Endodermal cell (in vitro differentiated cells): ENCODE measurements at regions not wholly inside any gene's neighbourhood (a gene's known extent, or its start where the extent isn't known, plus 50 kb on each side); places are given as distances from the start of the nearest gene placed in this dataset.

Experiments
- DNase-seq: peaks from one replicate; pipeline ENCODE4 v3.0.0-alpha.2; 2017
- H3K27ac ChIP-seq: 2 replicates; pipeline ENCODE4 v1.5.1; 2013; ENCODE audit warnings: mild to moderate bottlenecking, low read depth, low read length, moderate library complexity
- H3K27me3 ChIP-seq: 2 replicates; pipeline ENCODE4 v1.6.1; 2013; ENCODE audit warnings: mild to moderate bottlenecking, low read length, moderate library complexity; ENCODE audit not compliant: insufficient read depth, control insufficient read depth, poor library complexity, severe bottlenecking
- H3K36me3 ChIP-seq: 2 replicates; pipeline ENCODE4 v1.7.0; 2013; ENCODE audit warnings: mild to moderate bottlenecking, low read length, moderate library complexity; ENCODE audit not compliant: control insufficient read depth, insufficient read depth
- H3K4me1 ChIP-seq: one replicate; pipeline ENCODE4 v1.7.0; 2013; ENCODE audit warnings: low read length; ENCODE audit not compliant: control insufficient read depth, insufficient read depth
- H3K4me3 ChIP-seq: 2 replicates; pipeline ENCODE4 v1.5.1; 2013; ENCODE audit warnings: mild to moderate bottlenecking, low read length, moderate library complexity
- H3K9ac ChIP-seq: 2 replicates; pipeline ENCODE4 v1.6.1; 2013; ENCODE audit warnings: mild to moderate bottlenecking, low read length, moderate library complexity; ENCODE audit not compliant: poor library complexity, severe bottlenecking; ENCODE audit errors: extremely low read depth
- H3K9me3 ChIP-seq: 2 replicates; pipeline ENCODE4 v1.6.1; 2013; ENCODE audit warnings: mild to moderate bottlenecking, low read length, moderate library complexity; ENCODE audit not compliant: control insufficient read depth
- H3K27ac Mint-ChIP-seq: 2 replicates; pipeline ENCODE4 v1.8.0; 2020; ENCODE audit warnings: mixed read lengths
- H3K27me3 Mint-ChIP-seq: 2 replicates; pipeline ENCODE4 v1.8.0; 2021; ENCODE audit warnings: mild to moderate bottlenecking, mixed read lengths; ENCODE audit not compliant: insufficient read depth
- H3K36me3 Mint-ChIP-seq: 2 replicates; pipeline ENCODE4 v1.8.0; 2020; ENCODE audit warnings: low read depth, mixed read lengths
- H3K4me1 Mint-ChIP-seq: 2 replicates; pipeline ENCODE4 v1.8.0; 2020; ENCODE audit warnings: mixed read lengths
- H3K4me3 Mint-ChIP-seq: 2 replicates; pipeline ENCODE4 v1.8.0; 2020; ENCODE audit warnings: mild to moderate bottlenecking, moderate library complexity, mixed read lengths
- H3K9me3 Mint-ChIP-seq: 2 replicates; pipeline ENCODE4 v1.8.0; 2020; ENCODE audit warnings: mild to moderate bottlenecking, mixed read lengths
- CTCF ChIP-seq: fragments of 200-600 bp; sonication (generic); conservative IDR thresholded peaks from 2 replicates; pipeline ENCODE4 v1.5.0; 2021; ENCODE audit warnings: antibody characterized with exemption, mild to moderate bottlenecking
- WGBS, 2 experiments: methylation state at CpG; one replicate each; pipeline versions ENCODE4 v1.1.5 to v1.1.7; 2013; ENCODE audit warnings: missing lambda C conversion rate in 2 of 2, mixed read lengths in 1 of 2; ENCODE audit not compliant: insufficient coverage in 1 of 2, insufficient read length in 1 of 2; 5-methylcytosine and 5-hydroxymethylcytosine counted together

- Histone ChIP-seq H3K4me3 (no peak overlapping the region), H3K9me3 (no peaks in the 10 kb centered on the region), H3K27ac (no peak overlapping the region), H3K9ac (no peak overlapping the region), H3K4me1 (no peaks in the 10 kb centered on the region), H3K36me3 (no peaks in the 10 kb centered on the region), H3K27me3 (no peaks in the 10 kb centered on the region)
- Mint-ChIP-seq H3K27ac (no peak overlapping the region), H3K27me3 (no peaks in the 10 kb centered on the region), H3K4me3 (no peak overlapping the region), H3K4me1 (peaks cover 10% of the 10 kb centered on the region), H3K9me3 (no peaks in the 10 kb centered on the region), H3K36me3 (no peaks in the 10 kb centered on the region)
- WGBS, 2 experiments, result 69% methylated on average over 3 to 6 of the region's 6 CpGs
- no peak for TF ChIP-seq CTCF
- DNase-seq, result no peak
Measured at GRCh38 chr4:148834804-148835631, 392.8 kb upstream of the NR3C2 start.

- no peaks in the 10 kb centered on the region for H3K9me3 ChIP-seq
- no peak for DNase-seq
- Mint-ChIP-seq H3K27ac (no peak overlapping the region), H3K9me3 (no peaks in the 10 kb centered on the region), H3K27me3 (no peaks in the 10 kb centered on the region), H3K4me3 (no peak overlapping the region), H3K36me3 (no peaks in the 10 kb centered on the region), H3K4me1 (peaks cover 6% of the 10 kb centered on the region)
- H3K27me3 ChIP-seq, result no peaks in the 10 kb centered on the region
- H3K9ac ChIP-seq, result no peak overlapping the region
- no peak overlapping the region for H3K27ac ChIP-seq
- H3K4me3 ChIP-seq, result no peak overlapping the region
- TF ChIP-seq CTCF, result no peak
- no peaks in the 10 kb centered on the region for H3K36me3 ChIP-seq
- H3K4me1 ChIP-seq, result no peaks in the 10 kb centered on the region
Measured at GRCh38 chr4:148831945-148832344, 389.7 kb upstream of the NR3C2 start.

GRCh38 chr4:148828291-148828690, 386.1 kb upstream of the NR3C2 start:
- Histone ChIP-seq H3K36me3 (no peaks in the 10 kb centered on the region), H3K4me1 (no peaks in the 10 kb centered on the region), H3K27me3 (no peaks in the 10 kb centered on the region), H3K27ac (no peak overlapping the region), H3K4me3 (no peak overlapping the region), H3K9me3 (no peaks in the 10 kb centered on the region), H3K9ac (no peak overlapping the region)
- Mint-ChIP-seq H3K36me3 (no peaks in the 10 kb centered on the region), H3K27me3 (no peaks in the 10 kb centered on the region), H3K4me1 (no peaks in the 10 kb centered on the region), H3K4me3 (no peak overlapping the region), H3K9me3 (no peaks in the 10 kb centered on the region), H3K27ac (no peak overlapping the region)
- DNase-seq, result no peak
- no peak for TF ChIP-seq CTCF
- WGBS, 2 experiments, result 100% methylated on average over 1 of the region's 3 CpGs; no CpG with 5 or more reads in 1 of the 2 experiments
